H1 (cell line): ENCODE measurements at regions not wholly inside any gene's neighbourhood (a gene's known extent, or its start where the extent isn't known, plus 50 kb on each side); places are given as distances from the start of the nearest gene placed in this dataset.

Experiments used
- CTCF ChIA-PET: fragments of 300-600 bp; sonication (Branson Sonifier 250); formaldehyde crosslinking; loops from one replicate; lab custom pipeline; 2021; ENCODE audit not compliant: partially characterized antibody; lab: Charles Lee
- POLR2A ChIA-PET: fragments of 300-600 bp; sonication (Branson Sonifier 250); formaldehyde crosslinking; loops from one replicate; lab custom pipeline; 2021; ENCODE audit warnings: inconsistent platforms; ENCODE audit not compliant: partially characterized antibody; lab: Charles Lee
- DNase-seq, 2 experiments: peaks; one replicate each; pipeline versions ENCODE4 v3.0.0 to v3.0.0-alpha.2; 2010 to 2022; ENCODE audit warnings: low spot score in 2 of 2, low read depth in 1 of 2, mixed read lengths in 1 of 2
- FAIRE-seq: peaks from 2 replicates; lab custom pipeline; 2011; peaks lifted over from hg19 to GRCh38; lab: Jason Lieb, UNC
- H2AFZ ChIP-seq: 2 replicates; pipeline ENCODE4 v1.8.1; 2012; ENCODE audit warnings: low read length, inconsistent platforms
- H2AK5ac ChIP-seq: 2 replicates; pipeline ENCODE4 v1.6.1; 2013; ENCODE audit warnings: low read depth, low read length
- H2BK120ac ChIP-seq: replicated peaks from 2 replicates; pipeline ENCODE3; 2013; ENCODE audit warnings: low read depth, low read length, inconsistent platforms
- H2BK12ac ChIP-seq: 2 replicates; pipeline ENCODE4 v1.6.1; 2013; ENCODE audit warnings: low read depth, low read length
- H2BK15ac ChIP-seq: 2 replicates; pipeline ENCODE4 v1.6.1; 2013; ENCODE audit warnings: low read length
- H2BK20ac ChIP-seq: 2 replicates; pipeline ENCODE4 v1.6.1; 2013; ENCODE audit warnings: low read length
- H2BK5ac ChIP-seq: 2 replicates; pipeline ENCODE4 v1.6.1; 2013; ENCODE audit warnings: low read depth, low read length
- H3K14ac ChIP-seq: 2 replicates; pipeline ENCODE4 v1.6.1; 2013; ENCODE audit warnings: inconsistent platforms; ENCODE audit not compliant: insufficient read length
- H3K18ac ChIP-seq: 2 replicates; pipeline ENCODE4 v1.6.1; 2013; ENCODE audit warnings: low read length; ENCODE audit errors: extremely low read depth
- H3K23ac ChIP-seq: 2 replicates; pipeline ENCODE4 v1.6.1; 2013; ENCODE audit warnings: inconsistent platforms; ENCODE audit not compliant: insufficient read length
- H3K23me2 ChIP-seq: 2 replicates; pipeline ENCODE4 v1.6.1; 2013; ENCODE audit warnings: low read depth, low read length
- H3K27ac ChIP-seq: 2 replicates; pipeline ENCODE4 v1.6.1; 2011; ENCODE audit warnings: low read depth, low read length, inconsistent platforms
- H3K27me3 ChIP-seq, 4 experiments: replicated peaks in 1 of 4; 1 replicate in 1 of 4; 2 replicates in 3 of 4; pipeline versions ENCODE4 v1.6.1 to v1.8.1; 2011 to 2013; ENCODE audit warnings: low read length in 3 of 4, mild to moderate bottlenecking in 3 of 4, inconsistent platforms in 2 of 4, mixed read lengths in 2 of 4, moderate library complexity in 1 of 4; ENCODE audit not compliant: control insufficient read depth in 3 of 4, insufficient read depth in 3 of 4; ENCODE audit errors: extremely low read depth in 1 of 4
- H3K36me3 ChIP-seq, 4 experiments: 2 replicates each; pipeline versions ENCODE4 v1.6.1 to v1.8.1; 2011 to 2013; ENCODE audit warnings: mild to moderate bottlenecking in 4 of 4, low read length in 3 of 4, moderate library complexity in 2 of 4, control low read depth in 1 of 4, inconsistent platforms in 1 of 4; ENCODE audit not compliant: insufficient read depth in 4 of 4, control insufficient read depth in 2 of 4
- H3K4ac ChIP-seq: replicated peaks from 2 replicates; pipeline ENCODE3; 2013; ENCODE audit warnings: low read length, low read depth, mixed read lengths, inconsistent platforms; ENCODE audit not compliant: insufficient read length
- H3K4me1 ChIP-seq, 4 experiments: replicated peaks in 1 of 4; 1 replicate in 1 of 4; 2 replicates in 3 of 4; pipeline versions ENCODE4 v1.6.1 to v1.8.1; 2011 to 2013; ENCODE audit warnings: low read length in 3 of 4, inconsistent platforms in 2 of 4, mixed read lengths in 1 of 4; ENCODE audit not compliant: insufficient read depth in 4 of 4, control insufficient read depth in 3 of 4
- H3K4me2 ChIP-seq, 2 experiments: 2 replicates each; pipeline versions ENCODE4 v1.6.1 to v1.8.1; 2011 to 2013; ENCODE audit warnings: low read depth in 2 of 2, low read length in 2 of 2, control low read depth in 1 of 2, inconsistent platforms in 1 of 2, mild to moderate bottlenecking in 1 of 2; ENCODE audit not compliant: insufficient read depth in 1 of 2
- H3K4me3 ChIP-seq, 4 experiments: fragments of 200-600, 300-600 bp in 1 of 4; sonication (generic), shearing (Covaris generic), sonication (Bioruptor Twin) in 1 of 4; 2 replicates each; pipeline versions ENCODE4 v1.5.1 to v1.8.1; 2011 to 2016; ENCODE audit warnings: low read length in 4 of 4, low read depth in 3 of 4, control low read depth in 2 of 4, inconsistent platforms in 2 of 4, mild to moderate bottlenecking in 2 of 4, mixed read lengths in 1 of 4, moderate library complexity in 1 of 4; ENCODE audit not compliant: insufficient read depth in 2 of 4; ENCODE audit errors: extremely low read depth in 1 of 4
- H3K56ac ChIP-seq: replicated peaks from 2 replicates; pipeline ENCODE3; 2013; ENCODE audit warnings: low read depth, mild to moderate bottlenecking, mixed read lengths, low read length, inconsistent platforms; ENCODE audit not compliant: insufficient read length
- H3K79me1 ChIP-seq: 2 replicates; pipeline ENCODE4 v1.6.1; 2013; ENCODE audit warnings: low read depth, low read length, control low read depth
- H3K79me2 ChIP-seq, 2 experiments: 2 replicates each; pipeline versions ENCODE4 v1.6.1 to v1.8.1; 2012 to 2013; ENCODE audit warnings: low read length in 2 of 2, mild to moderate bottlenecking in 2 of 2, inconsistent platforms in 1 of 2; ENCODE audit not compliant: insufficient read depth in 2 of 2, control insufficient read depth in 1 of 2
- H3K9ac ChIP-seq, 4 experiments: replicated peaks in 1 of 4; 1 replicate in 1 of 4; 2 replicates in 3 of 4; pipeline versions ENCODE4 v1.6.1 to v1.8.1; 2011 to 2013; ENCODE audit warnings: low read depth in 3 of 4, low read length in 3 of 4, control low read depth in 2 of 4, mild to moderate bottlenecking in 2 of 4, moderate library complexity in 2 of 4, inconsistent platforms in 1 of 4; ENCODE audit errors: extremely low read depth in 1 of 4
- H3K9me3 ChIP-seq, 2 experiments: 2 replicates each; pipeline versions ENCODE4 v1.6.1 to v1.8.1; 2012 to 2013; ENCODE audit warnings: mild to moderate bottlenecking in 2 of 2, moderate library complexity in 2 of 2, control low read depth in 1 of 2, inconsistent platforms in 1 of 2, low read depth in 1 of 2, low read length in 1 of 2, mixed read lengths in 1 of 2; ENCODE audit not compliant: insufficient read depth in 2 of 2
- H4K20me1 ChIP-seq, 2 experiments: replicated peaks in 1 of 2; 2 replicates each; pipeline versions ENCODE3 to v1.8.1; 2011 to 2013; ENCODE audit warnings: inconsistent platforms in 2 of 2, low read length in 2 of 2, mild to moderate bottlenecking in 1 of 2; ENCODE audit not compliant: insufficient read depth in 2 of 2, control insufficient read depth in 1 of 2
- H4K5ac ChIP-seq: 2 replicates; pipeline ENCODE4 v1.6.1; 2013; ENCODE audit warnings: low read length, low read depth, mixed read lengths, inconsistent platforms; ENCODE audit not compliant: insufficient read length
- H4K8ac ChIP-seq: 2 replicates; pipeline ENCODE4 v1.8.0; 2013; ENCODE audit warnings: mild to moderate bottlenecking, moderate library complexity, low read length, inconsistent platforms; ENCODE audit not compliant: insufficient read depth; ENCODE audit errors: extremely low read depth
- H4K91ac ChIP-seq: replicated peaks from 2 replicates; pipeline ENCODE3; 2013; ENCODE audit warnings: low read length, mixed read lengths, inconsistent platforms; ENCODE audit not compliant: insufficient read length
- CBX8 ChIP-seq: fragments of 300-800, 300-1000 bp; sonication (generic); IDR thresholded peaks from 2 replicates; pipeline ENCODE4 v1.7.1; 2016; ENCODE audit warnings: low read depth, low read length, borderline replicate concordance
- EP300 ChIP-seq, 2 experiments: IDR thresholded peaks; 1 replicate in 1 of 2; 2 replicates in 1 of 2; pipeline ENCODE4 v1.6.1; 2011 to 2012; ENCODE audit warnings: low read depth in 2 of 2, low read length in 2 of 2, mild to moderate bottlenecking in 2 of 2, borderline replicate concordance in 1 of 2, inconsistent platforms in 1 of 2, moderate library complexity in 1 of 2
- PHF8 ChIP-seq: fragments of 200-600 bp; sonication (generic); conservative IDR thresholded peaks from 2 replicates; pipeline ENCODE4 v1.7.1; 2012; ENCODE audit warnings: low read depth, mild to moderate bottlenecking, inconsistent platforms, low read length, moderate library complexity
- POLR2A ChIP-seq, 2 experiments: IDR thresholded peaks; 1 replicate in 1 of 2; 2 replicates in 1 of 2; pipeline ENCODE4 v1.6.1; 2011; ENCODE audit warnings: low read depth in 2 of 2, low read length in 2 of 2, mild to moderate bottlenecking in 2 of 2; ENCODE audit errors: control extremely low read depth in 1 of 2
- RFX5 ChIP-seq: IDR thresholded peaks from 2 replicates; pipeline ENCODE4 v1.6.1; 2011; ENCODE audit warnings: low read depth, low read length, improper control_type of control experiment, borderline replicate concordance
- RXRA ChIP-seq: IDR thresholded peaks from 2 replicates; pipeline ENCODE4 v1.6.1; 2011; ENCODE audit warnings: low read depth, mild to moderate bottlenecking, low read length, moderate library complexity; ENCODE audit not compliant: insufficient read depth
- SIN3A ChIP-seq, 2 experiments: IDR thresholded peaks in 1 of 2; conservative IDR thresholded peaks in 1 of 2; 2 replicates each; pipeline ENCODE4 v1.6.1; 2011 to 2012; ENCODE audit warnings: low read length in 2 of 2, improper control_type of control experiment in 1 of 2, low read depth in 1 of 2, mild to moderate bottlenecking in 1 of 2
- SRF ChIP-seq: IDR thresholded peaks from 2 replicates; pipeline ENCODE4 v1.6.1; 2011; ENCODE audit warnings: mild to moderate bottlenecking, low read depth, low read length, moderate library complexity
- WGBS, 2 experiments: shearing (Covaris generic) in 1 of 2; methylation state at CpG; one replicate each; pipeline versions ENCODE4 v1.1.6 to v1.1.7; 2013 to 2015; ENCODE audit warnings: low lambda C conversion rate in 2 of 2, mixed read lengths in 2 of 2, inconsistent platforms in 1 of 2, low coverage in 1 of 2, missing lambda C conversion rate in 1 of 2; ENCODE audit not compliant: insufficient replicate concordance in 2 of 2, insufficient coverage in 1 of 2, insufficient read length in 1 of 2; ENCODE audit errors: extremely low coverage in 1 of 2, missing lambda C conversion rate in 1 of 2; 5-methylcytosine and 5-hydroxymethylcytosine counted together

- H3K56ac ChIP-seq: no peak overlapping the region
- no peak overlapping the region for H3K18ac ChIP-seq
- peaks cover 0 to 11% (median 8%) of the 10 kb centered on the region in 4 experiments; a peak in 4 of 7 replicates for H3K4me1 ChIP-seq
- no peak for FAIRE-seq
- H3K14ac ChIP-seq: no peak overlapping the region
- no peak overlapping the region for H3K4ac ChIP-seq
- H3K27ac ChIP-seq: no peak overlapping the region
- H2BK120ac ChIP-seq: no peak overlapping the region
- ChIA-PET CTCF (interaction anchor here (0.9 to 1.8 kb wide), 2 partner anchors 205 to 1538 kb away, joined by 3 to 5 read pairs; no protein-coding TSS in a partner anchor), POLR2A (no interaction called here)
- H4K20me1 ChIP-seq: no peaks in the 10 kb centered on the region
- H3K23me2 ChIP-seq: no peaks in the 10 kb centered on the region
- H3K9me3 ChIP-seq: no peaks in the 10 kb centered on the region
- no peak overlapping the region for H2BK12ac ChIP-seq
- no peak overlapping the region for H2BK15ac ChIP-seq
- H2BK20ac ChIP-seq: no peak overlapping the region
- H3K79me2 ChIP-seq: no peaks in the 10 kb centered on the region
- no peak overlapping the region for H2AK5ac ChIP-seq
- H2BK5ac ChIP-seq: no peak overlapping the region
- H3K79me1 ChIP-seq: no peaks in the 10 kb centered on the region
- WGBS, 2 experiments: 86% methylated on average over 9 of the region's 9 CpGs; no CpG with 5 or more reads in 1 of the 2 experiments
- no peak overlapping the region for H4K91ac ChIP-seq
- no peak overlapping the region for H4K8ac ChIP-seq
- DNase-seq: no peak
- no peak overlapping the region for H3K4me2 ChIP-seq
- no peak overlapping the region for H3K9ac ChIP-seq
- no peaks in the 10 kb centered on the region for H3K36me3 ChIP-seq
- no peak overlapping the region for H4K5ac ChIP-seq
- no peak overlapping the region for H2AFZ ChIP-seq
- no peak overlapping the region for H3K23ac ChIP-seq
- no peak overlapping the region for H3K4me3 ChIP-seq
- no peaks in the 10 kb centered on the region for H3K27me3 ChIP-seq
- no peak for TF ChIP-seq POLR2A (IDR thresholded peaks at IDR 0.05; ENCODE audit: control extremely low read depth in 1 of 2, low read depth in 2 of 2, low read length in 2 of 2)
- TF ChIP-seq RFX5: no peak
- TF ChIP-seq CBX8: no peak
- TF ChIP-seq EP300 (IDR thresholded peaks at IDR 0.05; ENCODE audit: borderline replicate concordance in 1 of 2, low read depth in 2 of 2, low read length in 2 of 2): no peak
- TF ChIP-seq RXRA: no peak
- TF ChIP-seq PHF8: no peak
- TF ChIP-seq SIN3A (conservative IDR thresholded peaks at IDR 0.05 in 1 of 2, IDR thresholded peaks at IDR 0.05 in 1 of 2; ENCODE audit: low read depth in 1 of 2, low read length in 2 of 2): no peak
- no peak for TF ChIP-seq SRF
Observed at GRCh38 chr2:144707736-144708326, 187.9 kb upstream of the ZEB2 start.
